ENCODE measurements at regions not wholly inside any gene's neighbourhood (a gene's known extent, or its start where the extent isn't known, plus 50 kb on each side); places are given as distances from the start of the nearest gene placed in this dataset.

DNA sequence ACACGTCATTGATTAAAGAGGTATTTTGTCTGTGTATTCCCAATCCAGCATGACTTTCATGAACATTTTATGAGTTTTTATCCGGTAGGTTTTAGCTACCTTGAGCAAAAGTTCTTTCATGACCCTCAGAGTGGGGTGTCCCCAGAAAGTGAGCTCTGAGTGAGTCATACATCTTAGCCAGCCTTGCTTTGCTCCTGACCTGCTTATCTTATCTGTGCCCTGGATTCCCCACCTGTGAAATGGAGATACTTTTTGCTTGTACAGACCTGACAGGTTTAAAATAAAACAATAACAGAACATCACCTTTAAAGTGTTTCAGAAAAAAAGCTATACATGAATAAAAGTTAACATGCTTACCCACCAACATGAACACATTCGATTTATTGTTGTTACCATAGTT, 202.8 kb upstream of the SOX5 start:
- TF ChIP-seq, protein P1, sequence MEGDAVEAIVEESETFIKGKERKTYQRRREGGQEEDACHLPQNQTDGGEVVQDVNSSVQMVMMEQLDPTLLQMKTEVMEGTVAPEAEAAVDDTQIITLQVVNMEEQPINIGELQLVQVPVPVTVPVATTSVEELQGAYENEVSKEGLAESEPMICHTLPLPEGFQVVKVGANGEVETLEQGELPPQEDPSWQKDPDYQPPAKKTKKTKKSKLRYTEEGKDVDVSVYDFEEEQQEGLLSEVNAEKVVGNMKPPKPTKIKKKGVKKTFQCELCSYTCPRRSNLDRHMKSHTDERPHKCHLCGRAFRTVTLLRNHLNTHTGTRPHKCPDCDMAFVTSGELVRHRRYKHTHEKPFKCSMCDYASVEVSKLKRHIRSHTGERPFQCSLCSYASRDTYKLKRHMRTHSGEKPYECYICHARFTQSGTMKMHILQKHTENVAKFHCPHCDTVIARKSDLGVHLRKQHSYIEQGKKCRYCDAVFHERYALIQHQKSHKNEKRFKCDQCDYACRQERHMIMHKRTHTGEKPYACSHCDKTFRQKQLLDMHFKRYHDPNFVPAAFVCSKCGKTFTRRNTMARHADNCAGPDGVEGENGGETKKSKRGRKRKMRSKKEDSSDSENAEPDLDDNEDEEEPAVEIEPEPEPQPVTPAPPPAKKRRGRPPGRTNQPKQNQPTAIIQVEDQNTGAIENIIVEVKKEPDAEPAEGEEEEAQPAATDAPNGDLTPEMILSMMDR (IDR thresholded peaks at IDR 0.05; ENCODE audit: low read depth, low read length), result no peak
- TF ChIP-seq POLR2A (IDR thresholded peaks at IDR 0.05; ENCODE audit: extremely low read depth, insufficient read length), result no peak
- TF ChIP-seq MYC (IDR thresholded peaks at IDR 0.05; ENCODE audit: low read depth, low read length), result no peak

Measured in NB4 (cell line).